ENCODE measurements at regions not wholly inside any gene's neighbourhood (a gene's known extent, or its start where the extent isn't known, plus 50 kb on each side); places are given as distances from the start of the nearest gene placed in this dataset.
"Not testable (repeated sequence)": the region's sequence is repeated elsewhere in the genome, so short reads cannot be mapped to it uniquely, and the experiment has no call there.

- peak overlapping the region; percentile 50 for H3K4me3 ChIP-seq
- peaks cover 3% of the 10 kb centered on the region; the same call in 1 of the 2 replicates for H3F3A ChIP-seq (ENCODE audit: insufficient read depth)
- TF ChIP-seq EZH2phosphoT487 (IDR thresholded peaks at IDR 0.05; ENCODE audit: insufficient read depth, low read depth) (no peak), EZH2 (IDR thresholded peaks at IDR 0.05; ENCODE audit: insufficient read depth, poor library complexity, severe bottlenecking) (no peak)
- no peaks in the 10 kb centered on the region for H3K79me2 ChIP-seq (ENCODE audit: insufficient read depth)
- peak overlapping the region; percentile 61 for H3K4me2 ChIP-seq (ENCODE audit: unreplicated experiment)
- H3K27me3 ChIP-seq (replicated peaks; ENCODE audit: insufficient read depth): peaks cover 30% of the 10 kb centered on the region
- H4K20me1 ChIP-seq (ENCODE audit: insufficient read depth): no peaks in the 10 kb centered on the region
- no peaks in the 10 kb centered on the region for H3K36me3 ChIP-seq (ENCODE audit: low read depth)
- DNase-seq: peak; percentile 41
- in situ Hi-C loops (cut with MboI): no loop called here
- no peaks in the 10 kb centered on the region for H3K9me2 ChIP-seq (ENCODE audit: insufficient read depth)
- no peaks in the 10 kb centered on the region for H3K9me3 ChIP-seq (ENCODE audit: low read depth)
- no peak overlapping the region for H3K27ac ChIP-seq
- peaks cover 5% of the 10 kb centered on the region; the same call in 1 of the 2 replicates for H3K4me1 ChIP-seq (ENCODE audit: insufficient read depth)
- no peak overlapping the region for H3K9ac ChIP-seq
- H2AFZ ChIP-seq: peak overlapping the region; percentile 2; the same call in 1 of the 2 replicates
- 17 to 21% methylated on average over 26 to 34 of the region's 34 CpGs for WGBS, 2 experiments (ENCODE audit: low coverage in 1 of 2, low lambda C conversion rate in 2 of 2, missing lambda C conversion rate in 2 of 2)
Measured at GRCh38 chr5:123285122-123286023, 137.8 kb downstream of the CEP120 start.

GRCh38 chr5:123283499-123283898, 139.7 kb downstream of the CEP120 start:
- Histone ChIP-seq H3K4me2 (ENCODE audit: unreplicated experiment) (peak overlapping the region; percentile 55), H3F3A (ENCODE audit: insufficient read depth) (peaks cover 3% of the 10 kb centered on the region; the same call in 1 of the 2 replicates), H3K36me3 (ENCODE audit: low read depth) (no peaks in the 10 kb centered on the region), H2AFZ (peak overlapping the region; percentile 36; the same call in 1 of the 2 replicates), H3K9ac (no peak overlapping the region), H3K4me3 (no peak overlapping the region), H3K27ac (no peak overlapping the region), H3K27me3 (replicated peaks; ENCODE audit: insufficient read depth) (peaks cover 30% of the 10 kb centered on the region), H3K9me3 (ENCODE audit: low read depth) (no peaks in the 10 kb centered on the region), H3K79me2 (ENCODE audit: insufficient read depth) (no peaks in the 10 kb centered on the region), H3K4me1 (ENCODE audit: insufficient read depth) (peaks cover 5% of the 10 kb centered on the region; the same call in 1 of the 2 replicates), H4K20me1 (ENCODE audit: insufficient read depth) (no peaks in the 10 kb centered on the region), H3K9me2 (ENCODE audit: insufficient read depth) (no peaks in the 10 kb centered on the region)
- in situ Hi-C loops (cut with MboI): no loop called here
- TF ChIP-seq EZH2 (IDR thresholded peaks at IDR 0.05; ENCODE audit: insufficient read depth, poor library complexity, severe bottlenecking): no peak
- TF ChIP-seq EZH2phosphoT487 (IDR thresholded peaks at IDR 0.05; ENCODE audit: insufficient read depth, low read depth): no peak
- 25 to 51% methylated on average over 1 of the region's 1 CpG for WGBS, 2 experiments (ENCODE audit: low coverage in 1 of 2, low lambda C conversion rate in 2 of 2, missing lambda C conversion rate in 2 of 2)
- no peak for DNase-seq

- H3K4me3 ChIP-seq: no peak overlapping the region
- H3K4me2 ChIP-seq (ENCODE audit: unreplicated experiment): peak overlapping the region; percentile 55
- H3K79me2 ChIP-seq (ENCODE audit: insufficient read depth): no peaks in the 10 kb centered on the region
- H3K36me3 ChIP-seq (ENCODE audit: low read depth): no peaks in the 10 kb centered on the region
- in situ Hi-C loops (cut with MboI): no loop called here
- peak overlapping the region; percentile 36; the same call in 1 of the 2 replicates for H2AFZ ChIP-seq
- TF ChIP-seq EZH2 (IDR thresholded peaks at IDR 0.05; ENCODE audit: insufficient read depth, poor library complexity, severe bottlenecking) (no peak), EZH2phosphoT487 (IDR thresholded peaks at IDR 0.05; ENCODE audit: insufficient read depth, low read depth) (no peak)
- peaks cover 3% of the 10 kb centered on the region; the same call in 1 of the 2 replicates for H3F3A ChIP-seq (ENCODE audit: insufficient read depth)
- peak; percentile 49 for DNase-seq
- no peaks in the 10 kb centered on the region for H3K9me2 ChIP-seq (ENCODE audit: insufficient read depth)
- H3K27ac ChIP-seq: no peak overlapping the region
- no peak overlapping the region for H3K9ac ChIP-seq
- peaks cover 5% of the 10 kb centered on the region; the same call in 1 of the 2 replicates for H3K4me1 ChIP-seq (ENCODE audit: insufficient read depth)
- WGBS, 2 experiments (ENCODE audit: low coverage in 1 of 2, low lambda C conversion rate in 2 of 2, missing lambda C conversion rate in 2 of 2): 3 to 4% methylated on average over 7 of the region's 7 CpGs
- peaks cover 30% of the 10 kb centered on the region for H3K27me3 ChIP-seq (replicated peaks; ENCODE audit: insufficient read depth)
- no peaks in the 10 kb centered on the region for H4K20me1 ChIP-seq (ENCODE audit: insufficient read depth)
- H3K9me3 ChIP-seq (ENCODE audit: low read depth): no peaks in the 10 kb centered on the region
Measured at GRCh38 chr5:123283031-123283430, 140.2 kb downstream of the CEP120 start.

- 20 to 29% methylated on average over 4 of the region's 4 CpGs for WGBS, 2 experiments (ENCODE audit: low coverage in 1 of 2, low lambda C conversion rate in 2 of 2, missing lambda C conversion rate in 2 of 2)
- no peak for TF ChIP-seq EZH2phosphoT487 (IDR thresholded peaks at IDR 0.05; ENCODE audit: insufficient read depth, low read depth)
- TF ChIP-seq EZH2 (IDR thresholded peaks at IDR 0.05; ENCODE audit: insufficient read depth, poor library complexity, severe bottlenecking): no peak
- peaks cover 30% of the 10 kb centered on the region for H3K27me3 ChIP-seq (replicated peaks; ENCODE audit: insufficient read depth)
Measured at GRCh38 chr5:123282444-123282843, 140.8 kb downstream of the CEP120 start.

GRCh38 chr5:123280854-123281253, 142.3 kb downstream of the CEP120 start:
- in situ Hi-C loops (cut with MboI); H3K4me1 ChIP-seq (ENCODE audit: insufficient read depth); H3K36me3 ChIP-seq (ENCODE audit: low read depth); H4K20me1 ChIP-seq (ENCODE audit: insufficient read depth); H2AFZ ChIP-seq; H3K9ac ChIP-seq; H3K27ac ChIP-seq; H3K9me3 ChIP-seq (ENCODE audit: low read depth); H3K9me2 ChIP-seq (ENCODE audit: insufficient read depth); H3K4me2 ChIP-seq (ENCODE audit: unreplicated experiment); H3F3A ChIP-seq (ENCODE audit: insufficient read depth); DNase-seq; H3K79me2 ChIP-seq (ENCODE audit: insufficient read depth); H3K4me3 ChIP-seq: not testable (repeated sequence)
- 71 to 77% methylated on average over 2 of the region's 2 CpGs for WGBS, 2 experiments (ENCODE audit: low coverage in 1 of 2, low lambda C conversion rate in 2 of 2, missing lambda C conversion rate in 2 of 2)
- H3K27me3 ChIP-seq (replicated peaks; ENCODE audit: insufficient read depth): peaks cover 30% of the 10 kb centered on the region

More at GRCh38 chr5:123282444-123282843, 140.8 kb downstream of the CEP120 start:
- no peaks in the 10 kb centered on the region for H3K9me3 ChIP-seq (ENCODE audit: low read depth)
- no peaks in the 10 kb centered on the region for H4K20me1 ChIP-seq (ENCODE audit: insufficient read depth)
- no peak overlapping the region for H3K27ac ChIP-seq
- in situ Hi-C loops (cut with MboI): no loop called here
- no peak overlapping the region for H3K4me2 ChIP-seq (ENCODE audit: unreplicated experiment)
- no peaks in the 10 kb centered on the region for H3K79me2 ChIP-seq (ENCODE audit: insufficient read depth)
- H3K4me1 ChIP-seq (ENCODE audit: insufficient read depth): peaks cover 5% of the 10 kb centered on the region; the same call in 1 of the 2 replicates
- peaks cover 3% of the 10 kb centered on the region; the same call in 1 of the 2 replicates for H3F3A ChIP-seq (ENCODE audit: insufficient read depth)
- no peaks in the 10 kb centered on the region for H3K36me3 ChIP-seq (ENCODE audit: low read depth)
- H2AFZ ChIP-seq: no peak overlapping the region
- H3K4me3 ChIP-seq: no peak overlapping the region
- H3K9ac ChIP-seq: no peak overlapping the region
- DNase-seq: no peak
- H3K9me2 ChIP-seq (ENCODE audit: insufficient read depth): no peaks in the 10 kb centered on the region
